Trophoblast cell (in vitro differentiated cells and primary cell): ENCODE measurements at regions not wholly inside any gene's neighbourhood (a gene's known extent, or its start where the extent isn't known, plus 50 kb on each side); places are given as distances from the start of the nearest gene placed in this dataset.

Experiments used
- DNase-seq, 2 donors: peaks; one replicate each; pipeline ENCODE4 v3.0.0-alpha.2; 2016
- H2AFZ ChIP-seq: 2 replicates; pipeline ENCODE4 v1.6.1; 2013; ENCODE audit warnings: low read length, moderate library complexity, mild to moderate bottlenecking; ENCODE audit not compliant: insufficient read depth, poor library complexity
- H2AK5ac ChIP-seq: 2 replicates; pipeline ENCODE4 v1.6.1; 2013; ENCODE audit warnings: mild to moderate bottlenecking, low read length
- H2BK120ac ChIP-seq: 2 replicates; pipeline ENCODE4 v1.6.1; 2013; ENCODE audit warnings: low read length, mild to moderate bottlenecking, moderate library complexity; ENCODE audit not compliant: insufficient read depth, poor library complexity
- H2BK12ac ChIP-seq: 2 replicates; pipeline ENCODE4 v1.6.1; 2013; ENCODE audit warnings: mild to moderate bottlenecking, low read length, moderate library complexity
- H2BK5ac ChIP-seq: 2 replicates; pipeline ENCODE4 v1.6.1; 2013; ENCODE audit warnings: low read length, low read depth, moderate library complexity, mild to moderate bottlenecking; ENCODE audit not compliant: poor library complexity
- H3K14ac ChIP-seq: 2 replicates; pipeline ENCODE4 v1.6.1; 2013; ENCODE audit warnings: mild to moderate bottlenecking, low read length
- H3K18ac ChIP-seq: 2 replicates; pipeline ENCODE4 v1.6.1; 2013; ENCODE audit warnings: mild to moderate bottlenecking, low read length
- H3K23ac ChIP-seq: 2 replicates; pipeline ENCODE4 v1.6.1; 2013; ENCODE audit warnings: low read length
- H3K27ac ChIP-seq: 2 replicates; pipeline ENCODE4 v1.5.1; 2013; ENCODE audit warnings: low read depth, mild to moderate bottlenecking, inconsistent platforms, low read length, moderate library complexity
- H3K27me3 ChIP-seq: 2 replicates; pipeline ENCODE4 v1.6.1; 2013; ENCODE audit warnings: inconsistent platforms, mild to moderate bottlenecking, low read length, moderate library complexity; ENCODE audit not compliant: insufficient read depth
- H3K36me3 ChIP-seq, 2 experiments: 1 replicate in 1 of 2; 2 replicates in 1 of 2; pipeline ENCODE4 v1.6.1; 2013; ENCODE audit warnings: low read length in 2 of 2, mild to moderate bottlenecking in 2 of 2, moderate library complexity in 1 of 2; ENCODE audit not compliant: insufficient read depth in 2 of 2, control insufficient read depth in 1 of 2
- H3K4ac ChIP-seq: 2 replicates; pipeline ENCODE4 v1.6.1; 2013; ENCODE audit warnings: low read depth, mild to moderate bottlenecking, low read length, moderate library complexity
- H3K4me1 ChIP-seq, 2 experiments: 1 replicate in 1 of 2; 2 replicates in 1 of 2; pipeline ENCODE4 v1.6.1; 2013; ENCODE audit warnings: low read length in 2 of 2, mild to moderate bottlenecking in 2 of 2, moderate library complexity in 1 of 2; ENCODE audit not compliant: insufficient read depth in 2 of 2, control insufficient read depth in 1 of 2
- H3K4me2 ChIP-seq: 2 replicates; pipeline ENCODE4 v1.6.1; 2013; ENCODE audit warnings: inconsistent platforms, mild to moderate bottlenecking, low read length, moderate library complexity
- H3K4me3 ChIP-seq: 2 replicates; pipeline ENCODE4 v1.5.1; 2013; ENCODE audit warnings: mild to moderate bottlenecking, low read depth, low read length, inconsistent platforms
- H3K79me1 ChIP-seq: one replicate; pipeline ENCODE4 v1.6.1; 2013; ENCODE audit warnings: low read length
- H3K79me2 ChIP-seq: 2 replicates; pipeline ENCODE4 v1.6.1; 2013; ENCODE audit warnings: low read length, mild to moderate bottlenecking; ENCODE audit not compliant: control insufficient read depth, insufficient read depth, poor library complexity
- H3K9ac ChIP-seq: 2 replicates; pipeline ENCODE4 v1.6.1; 2013; ENCODE audit warnings: mild to moderate bottlenecking, low read length
- H3K9me3 ChIP-seq: 2 replicates; pipeline ENCODE4 v1.6.1; 2013; ENCODE audit warnings: low read depth, mild to moderate bottlenecking, control low read depth, inconsistent platforms, low read length; ENCODE audit not compliant: insufficient read depth
- H4K12ac ChIP-seq: 2 replicates; pipeline ENCODE4 v1.6.1; 2013; ENCODE audit warnings: low read depth, mild to moderate bottlenecking, low read length, moderate library complexity
- H4K8ac ChIP-seq: 2 replicates; pipeline ENCODE4 v1.6.1; 2013; ENCODE audit warnings: low read depth, mild to moderate bottlenecking, low read length, moderate library complexity
- H4K91ac ChIP-seq: one replicate; pipeline ENCODE4 v1.6.1; 2013; ENCODE audit warnings: low read depth, mild to moderate bottlenecking, low read length, moderate library complexity
- WGBS: extraction: QIAGEN DNeasy Blood & Tissue Kit; methylation state at CpG from one replicate; pipeline ENCODE4 v1.1.7; 2013; ENCODE audit warnings: missing lambda C conversion rate; ENCODE audit not compliant: insufficient read length, insufficient coverage; ENCODE audit errors: extremely low coverage; 5-methylcytosine and 5-hydroxymethylcytosine counted together

- Histone ChIP-seq H4K91ac (no peak overlapping the region), H3K4me3 (no peak overlapping the region), H3K14ac (no peak overlapping the region), H3K9ac (no peak overlapping the region), H3K9me3 (no peaks in the 10 kb centered on the region), H2AK5ac (no peak overlapping the region), H2BK120ac (no peak overlapping the region), H2BK12ac (no peak overlapping the region), H3K79me2 (no peaks in the 10 kb centered on the region), H2AFZ (no peak overlapping the region), H4K12ac (no peak overlapping the region), H3K4me2 (no peak overlapping the region), H3K27ac (no peak overlapping the region), H3K4ac (no peak overlapping the region), H3K18ac (no peak overlapping the region), H3K27me3 (no peaks in the 10 kb centered on the region), H3K23ac (no peak overlapping the region), H3K79me1 (no peaks in the 10 kb centered on the region), H3K4me1 (no peaks in the 10 kb centered on the region), H3K36me3 (no peaks in the 10 kb centered on the region), H4K8ac (no peak overlapping the region), H2BK5ac (no peak overlapping the region)
- no peak for DNase-seq
- WGBS = no CpG with 5 or more reads among the region's 1 CpG
Measured at GRCh38 chr12:126112141-126112540, 1046.9 kb downstream of the AACS start.

- H3K79me1 ChIP-seq = no peaks in the 10 kb centered on the region
- H4K91ac ChIP-seq = no peak overlapping the region
- H3K27me3 ChIP-seq = no peaks in the 10 kb centered on the region
- no peaks in the 10 kb centered on the region for H3K9me3 ChIP-seq
- H3K4me2 ChIP-seq = no peak overlapping the region
- H2AFZ ChIP-seq = no peak overlapping the region
- H3K27ac ChIP-seq = no peak overlapping the region
- no peak overlapping the region for H3K23ac ChIP-seq
- no peak overlapping the region for H3K4ac ChIP-seq
- peak in 1 of 2 donors; percentile 4 for DNase-seq
- no peak overlapping the region for H2BK5ac ChIP-seq
- no peak overlapping the region for H2BK120ac ChIP-seq
- no peak overlapping the region for H3K14ac ChIP-seq
- no peaks in the 10 kb centered on the region for H3K36me3 ChIP-seq
- H3K9ac ChIP-seq = no peak overlapping the region
- no peak overlapping the region for H2BK12ac ChIP-seq
- no peak overlapping the region for H3K4me3 ChIP-seq
- no CpG with 5 or more reads among the region's 1 CpG for WGBS
- no peak overlapping the region for H4K12ac ChIP-seq
- no peak overlapping the region for H3K18ac ChIP-seq
- no peaks in the 10 kb centered on the region for H3K79me2 ChIP-seq
- no peak overlapping the region for H4K8ac ChIP-seq
- H2AK5ac ChIP-seq = no peak overlapping the region
- H3K4me1 ChIP-seq = no peaks in the 10 kb centered on the region
Measured at GRCh38 chr12:126112849-126113248, 1047.6 kb downstream of the AACS start.

GRCh38 chr12:126114441-126114840 lies 1049.2 kb downstream of the AACS start:
- H2AFZ ChIP-seq = no peak overlapping the region
- H4K8ac ChIP-seq = no peak overlapping the region
- H3K4me1 ChIP-seq = no peaks in the 10 kb centered on the region
- no peaks in the 10 kb centered on the region for H3K9me3 ChIP-seq
- no peaks in the 10 kb centered on the region for H3K79me2 ChIP-seq
- no peaks in the 10 kb centered on the region for H3K36me3 ChIP-seq
- peak overlapping the region; percentile 98 for H3K23ac ChIP-seq
- H2BK5ac ChIP-seq = no peak overlapping the region
- H3K4ac ChIP-seq = no peak overlapping the region
- no peak overlapping the region for H4K91ac ChIP-seq
- H2AK5ac ChIP-seq = no peak overlapping the region
- no peak overlapping the region for H4K12ac ChIP-seq
- no peak overlapping the region for H3K4me3 ChIP-seq
- WGBS = no CpG with 5 or more reads among the region's 5 CpGs
- H3K18ac ChIP-seq = no peak overlapping the region
- no peak overlapping the region for H3K14ac ChIP-seq
- no peak overlapping the region for H2BK12ac ChIP-seq
- no peak overlapping the region for H3K4me2 ChIP-seq
- no peak overlapping the region for H3K27ac ChIP-seq
- no peak overlapping the region for H3K9ac ChIP-seq
- no peak for DNase-seq
- H3K27me3 ChIP-seq = no peaks in the 10 kb centered on the region
- H2BK120ac ChIP-seq = no peak overlapping the region
- no peaks in the 10 kb centered on the region for H3K79me1 ChIP-seq

GRCh38 chr12:126117502-126117901 lies 1052.3 kb downstream of the AACS start:
- Histone ChIP-seq H3K14ac (no peak overlapping the region), H3K23ac (no peak overlapping the region), H3K4me2 (no peak overlapping the region), H3K79me1 (no peaks in the 10 kb centered on the region), H3K36me3 (no peaks in the 10 kb centered on the region), H3K18ac (no peak overlapping the region), H3K4me1 (no peaks in the 10 kb centered on the region), H3K79me2 (no peaks in the 10 kb centered on the region), H3K4ac (no peak overlapping the region), H4K8ac (no peak overlapping the region), H2AK5ac (no peak overlapping the region), H3K27ac (no peak overlapping the region), H3K27me3 (no peaks in the 10 kb centered on the region), H4K12ac (no peak overlapping the region), H3K9ac (no peak overlapping the region), H2BK120ac (no peak overlapping the region), H3K9me3 (no peaks in the 10 kb centered on the region), H2BK5ac (no peak overlapping the region), H3K4me3 (no peak overlapping the region), H2AFZ (no peak overlapping the region), H2BK12ac (no peak overlapping the region), H4K91ac (no peak overlapping the region)
- no CpG with 5 or more reads among the region's 3 CpGs for WGBS
- DNase-seq = no peak
